COLO668 (cell line): ENCODE measurements at regions not wholly inside any gene's neighbourhood (a gene's known extent, or its start where the extent isn't known, plus 50 kb on each side); places are given as distances from the start of the nearest gene placed in this dataset.

Experiments
- DNase-seq: peaks from one replicate; lab custom pipeline; 2025; ENCODE audit not compliant: unreplicated experiment; lab: John Stamatoyannopoulos, UW

DNA sequence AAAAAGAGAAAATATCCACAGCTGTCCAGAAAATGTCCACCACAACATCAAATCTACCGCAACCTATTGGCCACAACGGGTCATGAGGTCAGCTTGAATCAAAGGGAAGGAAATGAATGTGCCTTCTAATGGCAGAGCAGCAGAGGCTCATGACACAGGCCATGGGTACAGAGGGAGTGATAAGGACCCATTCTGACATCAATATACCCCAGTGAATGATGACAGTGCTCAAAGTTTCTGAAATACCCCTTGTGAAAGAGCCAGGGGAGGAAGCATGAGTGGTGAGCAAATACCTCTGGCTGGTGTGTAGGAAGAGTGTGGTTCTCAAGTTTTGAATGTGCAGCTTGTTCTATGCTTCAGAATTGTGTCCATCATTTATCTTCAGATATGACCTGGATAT lies 348.2 kb downstream of the IRX1 start:
- no peak for DNase-seq

DNA sequence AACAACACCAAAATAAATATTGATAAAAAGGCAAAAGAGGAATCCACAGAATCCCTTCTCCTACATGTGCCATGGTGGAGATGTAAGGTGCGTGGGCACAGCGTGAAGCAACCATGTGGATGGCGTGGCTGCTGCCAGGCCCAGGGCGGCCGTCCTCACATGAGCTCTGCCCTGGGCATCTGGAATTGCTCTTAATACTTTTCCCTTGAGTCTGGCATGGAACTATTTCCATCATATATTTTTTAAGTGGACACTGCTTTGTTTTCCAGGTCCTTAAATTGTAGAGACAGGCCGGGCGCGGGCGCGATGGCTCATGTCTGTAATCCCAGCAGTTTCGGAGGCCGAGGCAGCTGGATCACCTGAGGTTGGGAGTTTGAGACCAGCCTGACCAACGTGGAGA lies 349.3 kb downstream of the IRX1 start:
- no peak for DNase-seq

- DNase-seq: no peak
These were observed 353.2 kb downstream of the IRX1 start for GRCh38 chr5:3948838-3949237.

DNA sequence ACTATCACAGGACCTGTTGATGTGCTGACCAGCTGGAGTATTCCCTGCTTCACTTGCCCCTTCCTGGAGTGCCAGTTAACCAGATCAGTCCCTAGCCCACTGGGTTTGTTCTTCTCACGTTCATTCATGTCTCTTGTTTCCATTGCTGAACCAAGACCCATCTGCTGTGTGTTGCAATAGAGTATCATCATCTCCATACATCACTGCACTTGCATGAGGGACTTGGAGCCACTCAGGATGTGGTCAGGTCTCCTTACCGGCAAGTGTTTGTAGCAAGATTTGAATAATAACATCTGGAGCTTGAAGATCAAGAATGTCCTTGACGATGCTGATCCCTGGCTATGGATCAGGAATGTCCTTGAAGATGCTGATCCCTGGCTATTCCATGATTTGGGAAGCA lies 358.6 kb downstream of the IRX1 start:
- no peak for DNase-seq

DNA sequence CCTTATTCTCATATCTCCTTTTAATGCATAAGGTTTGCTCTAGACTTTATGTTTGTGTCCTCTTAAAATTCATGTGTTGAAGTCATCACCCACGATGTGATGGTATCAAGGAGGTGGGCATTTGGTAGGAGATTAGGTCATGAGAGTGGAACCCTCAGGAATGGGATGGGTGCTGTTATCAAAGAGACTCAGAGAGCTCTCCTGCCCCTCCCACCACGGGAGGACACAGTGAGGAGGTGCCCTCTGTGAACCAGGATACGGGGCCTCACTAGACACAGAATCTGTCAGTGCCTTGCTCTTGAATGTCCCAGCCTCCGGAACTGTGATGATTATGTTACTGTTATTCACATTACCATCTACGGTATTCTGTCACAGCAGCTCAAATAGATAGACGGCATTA lies 359.0 kb downstream of the IRX1 start:
- no peak for DNase-seq

- no peak for DNase-seq
These were observed 362.0 kb downstream of the IRX1 start for GRCh38 chr5:3957658-3958057.

DNA sequence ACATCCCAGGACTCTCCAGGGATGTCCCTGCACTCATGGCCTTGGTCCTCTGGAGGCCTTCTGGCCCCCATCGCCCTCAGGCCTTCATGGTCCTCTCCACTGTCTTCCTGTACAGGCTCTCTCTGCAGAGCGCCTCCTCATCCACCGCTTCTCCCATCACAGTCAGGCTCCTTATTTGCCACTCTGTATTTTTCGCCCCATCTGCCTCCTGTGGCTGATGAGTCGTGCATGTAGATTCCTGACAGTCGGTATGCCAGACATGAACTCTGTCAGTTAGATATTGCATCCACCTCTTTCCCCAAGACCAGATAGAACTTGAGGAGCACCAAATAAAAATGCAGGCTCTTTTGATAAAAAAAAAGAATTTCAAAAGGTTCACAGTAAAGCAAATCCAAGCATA lies 362.8 kb downstream of the IRX1 start:
- DNase-seq: no peak

DNA sequence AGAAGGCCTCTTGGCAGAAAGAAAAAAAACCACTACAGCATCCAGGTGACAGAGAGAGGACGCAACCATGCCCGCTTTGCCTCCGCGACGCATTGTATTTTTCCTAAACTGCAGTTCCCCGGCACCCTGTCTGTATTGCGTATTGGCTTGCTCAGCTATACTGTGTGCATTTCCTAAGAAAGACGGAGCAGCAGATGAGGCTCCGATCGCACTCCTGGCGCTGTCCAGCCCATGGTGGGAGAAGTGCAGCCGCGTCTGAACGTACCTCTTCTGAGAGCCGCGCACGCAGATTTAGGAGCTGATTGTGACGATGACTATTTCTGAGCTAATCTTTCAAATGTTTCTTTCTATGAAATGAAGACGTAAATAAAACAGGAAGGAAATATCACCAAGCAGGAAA lies 366.5 kb downstream of the IRX1 start:
- DNase-seq: no peak

DNA sequence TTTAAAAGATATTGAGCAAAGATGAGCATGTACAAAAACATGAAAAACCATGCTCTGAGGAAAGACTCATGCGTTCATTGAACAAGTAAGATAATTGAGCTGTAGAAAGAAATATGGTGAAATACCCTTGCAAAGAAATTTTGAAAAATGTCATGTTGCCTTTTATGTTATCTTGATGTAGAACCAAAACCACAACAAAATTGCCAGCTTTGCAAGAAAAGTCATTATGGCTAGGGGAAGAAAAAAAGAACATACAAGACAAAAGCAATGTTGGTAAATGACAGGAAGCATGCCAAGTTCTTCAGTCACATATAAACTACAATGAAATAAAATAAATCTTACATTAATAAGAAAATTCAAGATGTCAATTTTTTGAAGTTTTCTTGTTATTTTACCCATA lies 368.0 kb downstream of the IRX1 start:
- no peak for DNase-seq

- no peak for DNase-seq
These were observed 384.5 kb downstream of the IRX1 start for GRCh38 chr5:3980156-3980555.

GRCh38 chr5:3987867-3988266 lies 392.2 kb downstream of the IRX1 start:
- DNase-seq: no peak

DNA sequence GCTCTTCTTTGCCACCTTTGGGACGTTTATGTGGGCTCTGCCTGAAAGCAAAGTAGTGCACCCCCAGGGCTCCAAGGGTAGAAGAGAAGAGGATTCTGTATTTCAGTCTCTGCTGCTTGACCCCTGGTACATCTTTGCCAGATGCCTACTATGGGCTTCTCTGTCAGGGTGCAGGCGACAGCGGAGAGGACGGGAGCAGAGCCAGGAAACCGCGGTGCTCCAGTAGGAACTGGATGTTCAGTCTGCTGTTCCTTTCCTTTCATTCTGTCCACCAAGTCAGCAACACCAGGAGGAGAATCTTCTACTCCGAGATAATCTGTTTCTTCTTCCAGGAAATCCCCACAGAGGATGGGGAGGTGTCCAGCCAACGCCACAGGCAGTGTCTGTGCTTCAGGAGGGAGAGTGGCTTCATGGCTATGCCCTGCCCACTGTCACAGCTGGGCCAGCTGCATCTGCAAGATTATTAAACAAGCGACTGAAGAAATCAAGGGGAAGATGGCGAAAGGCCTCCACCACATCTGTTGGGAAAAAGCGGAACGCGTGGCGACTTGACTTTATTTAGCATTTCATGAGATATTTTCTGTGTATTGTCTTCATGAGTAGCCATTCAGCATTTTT lies 398.3 kb downstream of the IRX1 start:
- DNase-seq: no peak

DNA sequence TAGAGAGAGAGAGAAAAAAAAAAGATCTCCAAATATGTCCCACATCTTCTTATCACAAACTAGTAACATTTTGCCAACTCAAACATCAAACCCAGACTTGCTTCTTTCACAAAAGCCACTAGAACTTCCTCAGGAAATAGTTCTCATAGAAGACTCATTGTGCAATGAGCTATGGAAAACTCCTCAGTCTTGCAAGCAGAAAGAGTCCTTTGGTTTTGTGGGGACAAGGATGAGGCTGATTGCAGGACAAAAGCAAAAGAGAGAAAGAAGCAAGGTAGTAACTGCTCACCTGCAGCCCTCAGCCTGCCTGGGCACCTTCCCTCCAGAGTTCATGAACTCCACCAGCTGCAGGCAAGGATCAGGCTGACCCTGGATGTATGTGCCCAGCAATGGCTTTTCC lies 399.0 kb downstream of the IRX1 start:
- DNase-seq: no peak

DNA sequence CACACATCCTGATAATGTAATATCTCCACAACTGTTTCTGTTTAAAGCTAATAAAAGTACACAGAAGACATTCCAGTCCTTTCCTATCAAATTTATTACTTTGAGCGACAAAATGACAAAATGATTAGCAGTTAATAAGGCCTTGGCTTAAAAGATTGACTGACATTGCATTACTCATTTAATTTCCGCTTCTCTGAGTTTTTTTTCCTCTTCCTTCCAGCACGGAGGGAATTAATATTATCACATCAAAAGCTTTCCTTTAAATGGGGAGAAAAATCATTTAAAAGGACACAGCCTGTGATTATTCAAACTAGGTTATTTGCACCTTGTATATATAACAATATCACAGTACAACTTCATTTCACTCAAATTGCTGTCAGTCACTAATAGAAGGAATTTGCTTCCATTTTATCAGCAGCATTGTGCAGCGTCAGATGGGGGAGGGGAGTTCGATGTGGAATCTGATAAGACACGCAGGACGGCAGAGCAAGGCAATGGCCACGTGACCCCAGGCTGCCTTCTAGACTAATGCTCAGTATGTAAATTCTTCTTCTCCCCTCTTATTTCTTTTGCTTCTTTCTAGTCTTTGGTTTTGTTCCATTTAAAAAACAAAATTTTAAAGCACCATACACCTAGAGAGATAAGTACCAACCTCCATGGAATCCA lies 400.5 kb downstream of the IRX1 start:
- no peak for DNase-seq

GRCh38 chr5:3996707-3997336 lies 401.2 kb downstream of the IRX1 start:
- no peak for DNase-seq

DNA sequence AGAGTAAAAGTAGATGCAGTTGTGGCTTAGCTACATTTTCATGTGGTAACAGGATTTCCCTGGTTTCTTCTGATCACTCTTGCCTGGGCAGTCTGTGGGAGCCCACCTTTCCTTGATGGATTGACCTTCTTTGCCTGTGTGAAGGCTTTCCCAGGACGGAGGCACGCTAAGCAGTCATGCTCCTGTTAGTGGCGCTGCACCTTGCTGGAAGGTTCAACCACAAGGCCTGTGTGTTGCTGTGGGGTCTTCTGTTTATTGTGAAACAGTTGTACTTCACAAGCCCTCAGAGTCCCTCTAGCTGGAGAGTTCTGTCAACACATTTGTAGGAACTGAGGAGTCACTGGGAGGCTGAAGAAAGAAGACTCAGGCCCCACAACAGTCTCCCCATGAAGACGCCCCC lies 402.0 kb downstream of the IRX1 start:
- DNase-seq: no peak

DNA sequence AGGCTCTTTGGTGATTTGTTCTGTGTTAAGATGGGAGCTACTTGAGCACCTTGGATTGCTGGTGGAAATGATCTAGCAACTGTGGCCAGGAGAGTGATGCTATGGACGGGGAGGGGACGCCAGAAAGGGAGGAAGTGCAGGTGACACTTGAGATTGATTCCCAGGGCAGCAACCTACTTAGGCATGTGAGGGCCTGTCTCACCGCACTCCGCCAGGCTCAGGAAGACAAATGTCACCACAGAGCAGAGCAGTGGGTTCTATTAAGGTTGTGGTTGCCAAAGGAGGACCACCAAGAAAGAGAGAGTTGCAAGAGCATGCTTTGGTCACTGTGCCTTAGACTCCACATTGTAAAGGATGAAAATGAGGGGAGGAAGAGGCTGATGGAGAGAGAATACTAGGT lies 404.3 kb downstream of the IRX1 start:
- DNase-seq: no peak

DNA sequence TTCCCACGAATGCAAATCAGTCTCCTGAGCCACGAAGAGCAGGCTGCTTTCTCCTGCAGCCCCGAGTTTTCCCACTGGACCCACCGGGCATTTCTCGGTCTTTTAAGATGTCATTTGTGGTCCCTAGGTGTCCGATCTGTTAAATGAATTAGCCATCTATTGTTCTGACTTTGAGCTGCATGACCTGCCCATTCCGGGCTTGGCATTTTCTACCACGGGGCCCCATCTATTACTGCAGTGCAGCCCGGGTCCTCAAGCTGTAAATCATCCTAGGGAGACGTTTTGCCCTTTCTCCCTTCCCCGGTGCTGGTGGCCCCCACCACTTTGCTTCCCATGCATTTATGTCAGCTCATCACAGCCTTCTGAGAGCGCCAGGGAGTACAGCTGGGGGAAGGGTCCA lies 405.4 kb downstream of the IRX1 start:
- DNase-seq: no peak

- DNase-seq: no peak
These were observed 406.3 kb downstream of the IRX1 start for GRCh38 chr5:4001758-4002533.

GRCh38 chr5:4005335-4005734 lies 409.7 kb downstream of the IRX1 start:
- DNase-seq: no peak

DNA sequence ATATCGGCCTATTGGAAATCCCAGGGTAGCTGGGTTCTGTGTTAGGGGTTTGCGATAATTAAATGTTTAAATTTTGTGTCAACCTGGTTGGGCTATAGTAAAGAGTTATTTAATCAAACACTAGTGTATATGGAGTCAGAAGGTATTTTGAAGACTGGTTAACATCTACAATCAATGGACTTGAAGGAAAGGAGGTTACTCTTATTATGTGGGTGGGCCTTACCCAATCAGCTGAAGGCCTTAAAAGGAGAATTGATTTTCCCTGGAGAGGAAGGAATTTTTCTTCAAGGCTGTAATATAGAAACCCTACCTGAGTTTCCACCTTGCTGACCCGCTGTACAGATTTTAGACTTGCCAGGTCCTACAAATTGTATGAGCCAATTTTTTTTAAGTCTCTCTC lies 411.4 kb downstream of the IRX1 start:
- no peak for DNase-seq

- DNase-seq: no peak
These were observed 416.3 kb downstream of the IRX1 start for GRCh38 chr5:4011943-4012342.
